Panc1 (cell line): ENCODE measurements at regions not wholly inside any gene's neighbourhood (a gene's known extent, or its start where the extent isn't known, plus 50 kb on each side); places are given as distances from the start of the nearest gene placed in this dataset.
A peak's percentile ranks its signal among the peaks of the same experiment; 100 is the strongest.

Source experiments
- ATAC-seq: fragments of 200-7000 bp; cut with Tn5 transposase; 2 replicates; pipeline ENCODE4 v1.9.1; 2020; ENCODE audit warnings: mild to moderate bottlenecking, moderate library complexity
- BruUV-seq: library from RNA; stranded (reverse); fragments of 400-500 nt; replicated peaks from 2 replicates; lab custom pipeline; 2021; lab: Mats Ljungman, UMichigan
- CTCF ChIA-PET: fragments of 300-600 bp; sonication (Branson Sonifier 250); formaldehyde crosslinking; loops from one replicate; lab custom pipeline; 2022; ENCODE audit warnings: antibody characterized with exemption; lab: Charles Lee
- POLR2A ChIA-PET: fragments of 300-600 bp; sonication (Branson Sonifier 250); formaldehyde crosslinking; loops from one replicate; lab custom pipeline; 2022; ENCODE audit warnings: antibody characterized with exemption; lab: Charles Lee
- DNase-seq: peaks from one replicate; pipeline ENCODE4 v3.0.0-alpha.2; 2010; ENCODE audit warnings: low read depth, low spot score
- H3K27ac ChIP-seq: 2 replicates; pipeline ENCODE4 v1.5.1; 2011; ENCODE audit warnings: mild to moderate bottlenecking, low read length, inconsistent platforms
- H3K27me3 ChIP-seq: fragments of 200-500 bp; sonication (Bioruptor generic); 2 replicates; pipeline ENCODE4 v1.6.0; 2014; ENCODE audit warnings: low read length, inconsistent platforms; ENCODE audit not compliant: control insufficient read depth, insufficient read depth
- H3K36me3 ChIP-seq: fragments of 200-500 bp; sonication (Bioruptor generic); 2 replicates; pipeline ENCODE4 v1.5.1; 2014; ENCODE audit warnings: inconsistent platforms, mild to moderate bottlenecking, low read length, moderate library complexity; ENCODE audit not compliant: control insufficient read depth, insufficient read depth
- H3K4me1 ChIP-seq: 2 replicates; pipeline ENCODE4 v1.5.1; 2011; ENCODE audit warnings: inconsistent platforms, mild to moderate bottlenecking, low read length, moderate library complexity; ENCODE audit not compliant: control insufficient read depth, insufficient read depth
- H3K4me3 ChIP-seq, 2 experiments: 2 replicates each; pipeline ENCODE4 v1.5.1; 2011 to 2012; ENCODE audit warnings: low read depth in 2 of 2, low read length in 2 of 2, mild to moderate bottlenecking in 2 of 2, inconsistent platforms in 1 of 2, moderate library complexity in 1 of 2
- H3K9me3 ChIP-seq: fragments of 200-500 bp; sonication (Bioruptor generic); 2 replicates; pipeline ENCODE4 v1.5.1; 2014; ENCODE audit warnings: low read depth, mild to moderate bottlenecking, inconsistent platforms, low read length, moderate library complexity; ENCODE audit not compliant: control insufficient read depth, insufficient read depth
- CTCF ChIP-seq: fragments of 450-650 bp; IDR thresholded peaks from 2 replicates; pipeline ENCODE4 v1.5.1; 2017; ENCODE audit warnings: mild to moderate bottlenecking
- POLR2AphosphoS5 ChIP-seq: IDR thresholded peaks from 2 replicates; pipeline ENCODE4 v1.6.1; 2012; ENCODE audit warnings: mild to moderate bottlenecking, low read depth, low read length, moderate library complexity
- REST ChIP-seq, 2 experiments: IDR thresholded peaks; 2 replicates each; pipeline ENCODE4 v1.6.1; 2011 to 2012; ENCODE audit warnings: low read depth in 2 of 2, control low read depth in 1 of 2, low read length in 1 of 2, mild to moderate bottlenecking in 1 of 2, moderate library complexity in 1 of 2; ENCODE audit not compliant: insufficient read depth in 1 of 2
- SIN3A ChIP-seq: IDR thresholded peaks from 2 replicates; pipeline ENCODE4 v1.6.1; 2012; ENCODE audit warnings: low read depth, mild to moderate bottlenecking, low read length, moderate library complexity, borderline replicate concordance; ENCODE audit not compliant: insufficient read depth
- TCF7L2 ChIP-seq: IDR thresholded peaks from 2 replicates; pipeline ENCODE4 v1.6.1; 2011; ENCODE audit warnings: mild to moderate bottlenecking, low read depth, low read length, inconsistent platforms
- in situ Hi-C: cut with HindIII; loops from 2 replicates; pipeline ENCODE4 v1.10.0; 2016; ENCODE audit warnings: low sequenced_read_pairs, low pct_unique_long_range_greater_than_20kb
- intact Hi-C: fragments of 100-400 bp; cut with micrococcal nuclease; formaldehyde crosslinking; loops from one replicate; pipeline ENCODE4 v1.10.0; 2022; ENCODE audit not compliant: unreplicated experiment

DNA sequence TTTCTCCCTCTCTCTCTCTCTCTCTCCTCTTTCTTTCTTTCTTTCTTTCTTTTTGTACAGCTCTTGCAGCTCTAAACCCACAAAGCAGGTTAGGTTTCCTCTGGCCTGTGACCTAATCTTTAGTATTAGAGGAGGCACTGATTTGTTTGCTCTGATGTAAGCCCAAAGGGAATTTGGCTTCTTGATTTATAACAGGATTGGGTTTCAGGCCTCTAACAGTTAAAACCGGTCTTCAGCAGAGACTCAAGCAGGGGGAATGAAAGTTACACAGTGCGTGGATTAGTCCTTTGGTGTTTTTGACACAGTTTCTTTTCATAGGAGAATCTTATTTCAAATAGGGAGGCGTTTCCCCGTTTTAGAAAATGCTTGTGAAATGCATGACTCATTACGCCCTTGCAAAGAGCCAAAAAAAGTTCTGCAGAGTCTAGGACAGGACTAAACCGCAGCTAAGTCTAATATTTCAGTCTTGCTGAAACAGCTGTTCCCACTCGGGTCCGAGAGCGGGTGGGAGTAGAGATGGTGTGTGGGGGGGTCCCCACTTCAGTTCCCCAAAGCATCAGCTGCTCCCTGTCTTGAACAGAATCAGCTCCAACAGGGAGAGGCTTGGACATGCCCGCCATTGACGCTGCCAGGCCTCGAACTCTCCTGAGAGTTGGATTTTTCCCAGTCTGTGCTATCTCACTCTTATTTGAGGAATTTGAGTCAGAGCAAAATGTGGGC, 296.5 kb upstream of the PITRM1 start:
- in situ Hi-C loops: no loop called here
- H3K27ac ChIP-seq: peak overlapping the region; percentile 92
- TF ChIP-seq POLR2AphosphoS5: no peak
- no peak for TF ChIP-seq CTCF
- TF ChIP-seq TCF7L2: no peak
- no peak for TF ChIP-seq REST (IDR thresholded peaks at IDR 0.05; ENCODE audit: insufficient read depth in 1 of 2, low read depth in 2 of 2, low read length in 1 of 2)
- no peak for TF ChIP-seq SIN3A
- intact Hi-C loops: loop anchor here (5.0 kb wide), 1 partner anchor 293 kb away; no protein-coding TSS in a partner anchor
- H3K9me3 ChIP-seq: no peaks in the 10 kb centered on the region
- no peaks in the 10 kb centered on the region for H3K27me3 ChIP-seq
- peaks cover 62% of the 10 kb centered on the region for H3K4me1 ChIP-seq
- peak overlapping the region; percentile 0 to 51; a peak in 2 of 4 replicates for H3K4me3 ChIP-seq
- no peaks in the 10 kb centered on the region for H3K36me3 ChIP-seq
- POLR2A ChIA-PET: no interaction called here
- BruUV-seq: no TSS peak
- ATAC-seq: 0 out of 2 replicates have a peak, but pooled peaks have one; percentile 36
- CTCF ChIA-PET: no interaction called here
- DNase-seq: no peak

- in situ Hi-C loops (no loop called here), intact Hi-C loops (loop anchor here (5.0 kb wide), 1 partner anchor 295 kb away; no protein-coding TSS in a partner anchor)
- POLR2A ChIA-PET: no interaction called here
- Histone ChIP-seq H3K4me1 (peaks cover 49% of the 10 kb centered on the region), H3K4me3 (peak overlapping the region; percentile 36 to 51), H3K9me3 (no peaks in the 10 kb centered on the region), H3K27me3 (no peaks in the 10 kb centered on the region), H3K27ac (peak overlapping the region; percentile 92), H3K36me3 (no peaks in the 10 kb centered on the region)
- CTCF ChIA-PET: interaction anchor here (0.5 kb wide), 1 partner anchor 12 kb away, joined by 4 read pairs; no protein-coding TSS in a partner anchor
- BruUV-seq: TSS peak; percentile 99
- TF ChIP-seq SIN3A (no peak), CTCF (peak; percentile 80)
- ATAC-seq (peak; percentile 80), DNase-seq (peak; percentile 95)
Observed at GRCh38 chr10:3467052-3467951, 294.7 kb upstream of the PITRM1 start.
